SU-DHL-6 (cell line): ENCODE measurements at regions not wholly inside any gene's neighbourhood (a gene's known extent, or its start where the extent isn't known, plus 50 kb on each side); places are given as distances from the start of the nearest gene placed in this dataset.

Experiments
- H2AFZ ChIP-seq: fragments of 200-600 bp; sonication (generic); 2 replicates; pipeline ENCODE4 v1.6.1; 2014; ENCODE audit warnings: low read depth, mild to moderate bottlenecking, moderate library complexity, mixed read lengths, antibody characterized with exemption, low read length; ENCODE audit not compliant: severe bottlenecking
- H3F3A ChIP-seq: fragments of 200-600 bp; shearing (Covaris generic); 2 replicates; pipeline ENCODE4 v1.6.0; 2016; ENCODE audit warnings: antibody characterized with exemption, mild to moderate bottlenecking; ENCODE audit not compliant: insufficient read depth
- H3K27ac ChIP-seq: fragments of 200-600 bp; sonication (generic); 2 replicates; pipeline ENCODE4 v1.5.1; 2016; ENCODE audit warnings: low read depth, mild to moderate bottlenecking, low read length, moderate library complexity, mixed read lengths
- H3K27me3 ChIP-seq: fragments of 200-600 bp; sonication (generic), shearing (Covaris generic); 2 replicates; pipeline ENCODE4 v1.6.0; 2014; ENCODE audit warnings: mild to moderate bottlenecking, low read length
- H3K36me3 ChIP-seq: fragments of 200-600 bp; sonication (generic); 2 replicates; pipeline ENCODE4 v1.6.1; 2014; ENCODE audit warnings: mild to moderate bottlenecking, low read length, mixed read lengths
- H3K4me2 ChIP-seq: fragments of 300-600, 200-600 bp; shearing (Covaris generic), sonication (generic); 2 replicates; pipeline ENCODE4 v1.6.0; 2014; ENCODE audit warnings: low read length, low read depth, mild to moderate bottlenecking; ENCODE audit not compliant: poor library complexity, severe bottlenecking
- H3K4me3 ChIP-seq: fragments of 200-600 bp; sonication (generic); 2 replicates; pipeline ENCODE4 v1.5.1; 2014; ENCODE audit warnings: antibody characterized with exemption, low read length, mild to moderate bottlenecking, mixed read lengths; ENCODE audit not compliant: insufficient read depth, poor library complexity, severe bottlenecking
- H3K79me2 ChIP-seq: fragments of 200-600 bp; sonication (generic); 2 replicates; pipeline ENCODE4 v1.6.1; 2014; ENCODE audit warnings: mild to moderate bottlenecking, low read length, moderate library complexity; ENCODE audit not compliant: insufficient read depth
- H3K9ac ChIP-seq: fragments of 200-600 bp; sonication (generic); 2 replicates; pipeline ENCODE4 v1.7.0; 2014; ENCODE audit warnings: mild to moderate bottlenecking, low read length
- H3K9me2 ChIP-seq: fragments of 200-600 bp; sonication (generic); replicated peaks from 2 replicates; pipeline ENCODE4 v1.6.1; 2014; ENCODE audit warnings: low read length; ENCODE audit not compliant: insufficient read depth
- H3K9me3 ChIP-seq: fragments of 200-600 bp; sonication (generic); 2 replicates; pipeline ENCODE4 v1.6.1; 2014; ENCODE audit warnings: low read length, mixed read lengths; ENCODE audit not compliant: insufficient read depth
- H4K20me1 ChIP-seq: fragments of 200-600 bp; sonication (generic); 2 replicates; pipeline ENCODE4 v1.6.1; 2014; ENCODE audit warnings: low read depth, mild to moderate bottlenecking, antibody characterized with exemption, low read length, moderate library complexity, mixed read lengths
- EZH2phosphoT487 ChIP-seq: fragments of 200-600 bp; sonication (generic), shearing (Covaris generic); conservative IDR thresholded peaks from 2 replicates; pipeline ENCODE4 v1.6.1; 2018; ENCODE audit warnings: mild to moderate bottlenecking, antibody characterized with exemption, low read length, moderate library complexity, mixed read lengths
- TF ChIP-seq, protein P1 (sequence below): fragments of 200-600 bp; sonication (generic); IDR thresholded peaks from one replicate; pipeline ENCODE4 v1.5.1; 2017; ENCODE audit warnings: antibody characterized with exemption, mild to moderate bottlenecking, low read length, moderate library complexity; ENCODE audit not compliant: insufficient read depth, poor library complexity, severe bottlenecking

DNA sequence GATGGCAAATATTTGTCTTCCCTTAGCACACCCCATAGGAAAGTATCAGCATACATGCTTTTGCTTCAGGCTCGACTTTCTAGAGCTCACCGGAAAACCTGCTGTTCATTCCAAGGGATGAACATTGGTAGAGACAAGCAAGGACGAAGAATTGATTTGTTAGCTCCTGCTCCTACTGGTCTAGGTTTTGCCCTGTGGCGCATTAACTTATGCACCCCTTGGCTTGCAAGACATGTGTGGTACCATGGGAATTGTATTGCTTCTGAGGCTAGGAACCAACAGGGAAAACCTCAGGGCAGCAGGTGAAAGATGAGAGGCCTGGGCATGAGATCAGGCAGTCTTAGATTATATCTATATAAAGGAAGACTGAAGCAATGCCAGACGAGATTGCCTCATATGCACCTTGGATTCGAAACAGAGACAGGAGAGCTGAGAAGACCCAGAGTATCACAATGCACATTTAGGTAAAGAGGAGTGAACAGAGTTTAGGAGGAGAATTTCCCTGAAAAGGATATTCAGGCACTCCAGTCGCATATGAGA is 771.2 kb upstream of the B3GALT2 start:
- Histone ChIP-seq H3K79me2 (no peaks in the 10 kb centered on the region), H4K20me1 (no peaks in the 10 kb centered on the region), H3K27me3 (no peaks in the 10 kb centered on the region)

DNA sequence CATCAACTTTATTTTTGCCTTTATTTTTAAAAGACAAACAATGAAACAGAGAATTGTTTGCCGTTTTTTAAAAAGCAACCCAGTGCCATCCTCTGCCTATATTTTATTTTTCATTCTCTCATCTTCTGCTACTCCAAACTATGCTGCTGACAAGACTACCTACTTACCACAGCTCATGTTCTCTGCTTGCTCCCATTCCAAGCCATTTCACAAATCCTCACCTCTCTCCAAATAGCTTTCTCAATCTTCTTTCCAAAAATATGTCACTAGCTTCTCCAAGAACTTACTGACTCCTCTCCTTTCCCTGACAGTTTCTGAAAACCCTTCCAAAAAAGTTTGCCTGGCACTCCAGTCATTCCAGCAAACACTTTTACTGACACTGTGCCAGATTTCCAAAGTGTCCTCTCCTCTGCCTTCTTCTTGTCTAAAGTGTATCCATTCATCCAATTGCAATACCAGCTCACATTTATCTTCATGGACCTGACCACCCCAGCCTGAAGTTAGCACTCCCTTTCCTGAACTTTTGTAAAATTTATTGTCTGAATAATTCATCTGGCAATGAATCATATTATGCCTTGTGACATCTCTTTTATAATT is 766.5 kb upstream of the B3GALT2 start:
- Histone ChIP-seq H3K9ac (no peak overlapping the region), H3K4me2 (no peak overlapping the region), H3K9me3 (no peaks in the 10 kb centered on the region), H2AFZ (no peak overlapping the region), H3K36me3 (no peaks in the 10 kb centered on the region), H3K79me2 (no peaks in the 10 kb centered on the region), H4K20me1 (no peaks in the 10 kb centered on the region), H3F3A (no peaks in the 10 kb centered on the region), H3K4me3 (no peak overlapping the region), H3K9me2 (no peaks in the 10 kb centered on the region), H3K27me3 (no peaks in the 10 kb centered on the region), H3K27ac (no peak overlapping the region)
- TF ChIP-seq EZH2phosphoT487 = no peak
- TF ChIP-seq, protein P1, sequence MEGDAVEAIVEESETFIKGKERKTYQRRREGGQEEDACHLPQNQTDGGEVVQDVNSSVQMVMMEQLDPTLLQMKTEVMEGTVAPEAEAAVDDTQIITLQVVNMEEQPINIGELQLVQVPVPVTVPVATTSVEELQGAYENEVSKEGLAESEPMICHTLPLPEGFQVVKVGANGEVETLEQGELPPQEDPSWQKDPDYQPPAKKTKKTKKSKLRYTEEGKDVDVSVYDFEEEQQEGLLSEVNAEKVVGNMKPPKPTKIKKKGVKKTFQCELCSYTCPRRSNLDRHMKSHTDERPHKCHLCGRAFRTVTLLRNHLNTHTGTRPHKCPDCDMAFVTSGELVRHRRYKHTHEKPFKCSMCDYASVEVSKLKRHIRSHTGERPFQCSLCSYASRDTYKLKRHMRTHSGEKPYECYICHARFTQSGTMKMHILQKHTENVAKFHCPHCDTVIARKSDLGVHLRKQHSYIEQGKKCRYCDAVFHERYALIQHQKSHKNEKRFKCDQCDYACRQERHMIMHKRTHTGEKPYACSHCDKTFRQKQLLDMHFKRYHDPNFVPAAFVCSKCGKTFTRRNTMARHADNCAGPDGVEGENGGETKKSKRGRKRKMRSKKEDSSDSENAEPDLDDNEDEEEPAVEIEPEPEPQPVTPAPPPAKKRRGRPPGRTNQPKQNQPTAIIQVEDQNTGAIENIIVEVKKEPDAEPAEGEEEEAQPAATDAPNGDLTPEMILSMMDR = no peak

More for the DNA sequence above, 771.2 kb upstream of the B3GALT2 start:
- H3K9me2 ChIP-seq = no peaks in the 10 kb centered on the region
- no peak overlapping the region for H2AFZ ChIP-seq
- no peaks in the 10 kb centered on the region for H3K36me3 ChIP-seq
- TF ChIP-seq, protein P1 = no peak
- TF ChIP-seq EZH2phosphoT487 = no peak
- no peak overlapping the region for H3K9ac ChIP-seq
- H3K4me3 ChIP-seq = no peak overlapping the region
- H3K27ac ChIP-seq = no peak overlapping the region
- no peaks in the 10 kb centered on the region for H3F3A ChIP-seq
- no peaks in the 10 kb centered on the region for H3K9me3 ChIP-seq
- H3K4me2 ChIP-seq = no peak overlapping the region

DNA sequence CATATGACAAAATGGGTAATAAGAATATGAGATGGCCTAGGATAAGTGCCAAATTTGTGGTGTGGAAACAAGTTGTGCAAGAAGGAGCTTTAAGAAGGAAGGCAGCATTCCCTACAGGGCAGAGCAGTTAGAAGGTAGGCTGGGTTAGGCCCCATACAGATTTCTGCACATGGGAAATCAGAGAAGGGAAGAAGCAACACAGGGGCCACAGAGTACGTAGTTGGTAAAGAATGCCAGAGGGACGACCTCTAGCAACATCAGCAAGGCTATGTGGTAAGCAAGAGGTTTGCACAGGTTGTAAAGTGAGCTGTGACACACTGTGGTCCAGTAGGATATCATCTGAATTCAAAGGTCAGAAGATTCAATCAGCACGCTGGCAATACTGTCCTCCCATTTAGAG is 765.6 kb upstream of the B3GALT2 start:
- Histone ChIP-seq H4K20me1 (no peaks in the 10 kb centered on the region), H3K4me2 (no peak overlapping the region), H3K9me2 (no peaks in the 10 kb centered on the region), H3K36me3 (no peaks in the 10 kb centered on the region), H3K79me2 (no peaks in the 10 kb centered on the region), H2AFZ (no peak overlapping the region), H3K4me3 (no peak overlapping the region), H3K9ac (no peak overlapping the region), H3K27ac (no peak overlapping the region), H3K27me3 (no peaks in the 10 kb centered on the region), H3K9me3 (no peaks in the 10 kb centered on the region), H3F3A (no peaks in the 10 kb centered on the region)
- TF ChIP-seq, protein P1 = no peak
- no peak for TF ChIP-seq EZH2phosphoT487
